Body of pancreas (tissue), 4 donors: ENCODE measurements at regions not wholly inside any gene's neighbourhood (a gene's known extent, or its start where the extent isn't known, plus 50 kb on each side); places are given as distances from the start of the nearest gene placed in this dataset.

Experiments used
- POLR2A ChIP-seq, 3 donors: fragments of 450-650 bp; IDR thresholded peaks; one replicate each; pipeline ENCODE4 v1.6.1; 2016; ENCODE audit warnings: antibody characterized with exemption in 3 of 3, mild to moderate bottlenecking in 2 of 3
- TF ChIP-seq, protein P1 (sequence below), 7 experiments: fragments of 450-650 bp in 4 of 7; fragments of 200-600 bp in 3 of 7; sonication (generic) in 3 of 7; IDR thresholded peaks; one replicate each; pipeline ENCODE4 v1.5.1; 2016 to 2019; ENCODE audit warnings: antibody characterized with exemption in 7 of 7

DNA sequence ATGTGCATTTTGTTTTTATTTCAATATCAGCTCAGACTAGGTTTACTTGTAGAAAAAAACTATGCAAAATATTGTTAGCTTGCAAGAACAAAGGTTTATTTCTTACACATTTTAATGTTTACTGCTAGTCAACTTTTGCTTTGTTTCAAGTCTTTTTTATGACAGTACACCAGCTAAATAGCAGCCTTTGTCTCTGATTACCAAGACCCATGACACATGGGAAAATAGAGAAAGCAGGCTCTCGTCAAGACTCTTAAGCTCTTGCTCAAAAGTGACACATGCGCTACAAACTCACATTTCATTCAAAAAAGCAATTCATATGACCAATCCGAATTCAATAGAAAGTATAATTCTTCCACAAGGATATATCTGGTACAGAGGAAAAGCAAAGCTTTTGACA, 642.3 kb upstream of the SLITRK1 start:
- TF ChIP-seq, protein P1, sequence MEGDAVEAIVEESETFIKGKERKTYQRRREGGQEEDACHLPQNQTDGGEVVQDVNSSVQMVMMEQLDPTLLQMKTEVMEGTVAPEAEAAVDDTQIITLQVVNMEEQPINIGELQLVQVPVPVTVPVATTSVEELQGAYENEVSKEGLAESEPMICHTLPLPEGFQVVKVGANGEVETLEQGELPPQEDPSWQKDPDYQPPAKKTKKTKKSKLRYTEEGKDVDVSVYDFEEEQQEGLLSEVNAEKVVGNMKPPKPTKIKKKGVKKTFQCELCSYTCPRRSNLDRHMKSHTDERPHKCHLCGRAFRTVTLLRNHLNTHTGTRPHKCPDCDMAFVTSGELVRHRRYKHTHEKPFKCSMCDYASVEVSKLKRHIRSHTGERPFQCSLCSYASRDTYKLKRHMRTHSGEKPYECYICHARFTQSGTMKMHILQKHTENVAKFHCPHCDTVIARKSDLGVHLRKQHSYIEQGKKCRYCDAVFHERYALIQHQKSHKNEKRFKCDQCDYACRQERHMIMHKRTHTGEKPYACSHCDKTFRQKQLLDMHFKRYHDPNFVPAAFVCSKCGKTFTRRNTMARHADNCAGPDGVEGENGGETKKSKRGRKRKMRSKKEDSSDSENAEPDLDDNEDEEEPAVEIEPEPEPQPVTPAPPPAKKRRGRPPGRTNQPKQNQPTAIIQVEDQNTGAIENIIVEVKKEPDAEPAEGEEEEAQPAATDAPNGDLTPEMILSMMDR (IDR thresholded peaks at IDR 0.05): no peak
- TF ChIP-seq POLR2A (IDR thresholded peaks at IDR 0.05): no peak
